Sigmoid colon (tissue), 6 donors: ENCODE measurements at regions not wholly inside any gene's neighbourhood (a gene's known extent, or its start where the extent isn't known, plus 50 kb on each side); places are given as distances from the start of the nearest gene placed in this dataset.
A peak's percentile ranks its signal among the peaks of the same experiment; 100 is the strongest.

ENCODE experiments used
- DNase-seq: peaks from one replicate; pipeline ENCODE4 v3.0.0-alpha.2; 2019
- H3K27ac ChIP-seq, 4 donors: fragments of 200-600 bp; sonication (generic); one replicate each; pipeline ENCODE4 v1.5.1; 2016 to 2019; ENCODE audit warnings: mild to moderate bottlenecking in 1 of 4
- H3K27me3 ChIP-seq, 3 donors: fragments of 200-600 bp; sonication (generic); one replicate each; pipeline ENCODE4 v1.5.1; 2019; ENCODE audit warnings: mild to moderate bottlenecking in 1 of 3
- H3K36me3 ChIP-seq, 4 donors: fragments of 200-600 bp; sonication (generic); one replicate each; pipeline ENCODE4 v1.5.1; 2016 to 2019
- H3K4me1 ChIP-seq, 4 donors: fragments of 200-600 bp; sonication (generic); one replicate each; pipeline ENCODE4 v1.5.1; 2017 to 2019
- H3K4me3 ChIP-seq, 4 donors: fragments of 200-600 bp; sonication (generic); one replicate each; pipeline ENCODE4 v1.5.1; 2017 to 2019; ENCODE audit warnings: mild to moderate bottlenecking in 2 of 4, moderate library complexity in 1 of 4
- H3K9me3 ChIP-seq, 4 donors: fragments of 200-600 bp in 3 of 4; sonication (generic) in 3 of 4; one replicate each; pipeline versions ENCODE4 v1.5.1 to v1.6.1; 2013 to 2019
- CTCF ChIP-seq, 4 experiments: fragments of 450-650 bp in 3 of 4; fragments of 200-600 bp in 1 of 4; IDR thresholded peaks; one replicate each; pipeline ENCODE4 v1.5.1; 2016 to 2019; ENCODE audit warnings: antibody characterized with exemption in 4 of 4, mild to moderate bottlenecking in 3 of 4, moderate library complexity in 2 of 4
- EP300 ChIP-seq, 4 donors: sonication (generic); formaldehyde crosslinking; IDR thresholded peaks; one replicate each; pipeline ENCODE4 v1.6.1; 2017; ENCODE audit warnings: antibody characterized with exemption in 4 of 4
- POLR2A ChIP-seq, 2 donors: fragments of 450-650 bp; IDR thresholded peaks; one replicate each; pipeline ENCODE4 v1.6.1; 2016; ENCODE audit warnings: antibody characterized with exemption in 2 of 2, mild to moderate bottlenecking in 2 of 2, moderate library complexity in 2 of 2
- POLR2AphosphoS5 ChIP-seq, 4 donors: sonication (generic); formaldehyde crosslinking; IDR thresholded peaks; one replicate each; pipeline ENCODE4 v1.6.1; 2017; ENCODE audit warnings: antibody characterized with exemption in 4 of 4
- WGBS, 2 donors: extraction: QIAGEN DNeasy Blood & Tissue Kit; methylation state at CpG; one replicate each; pipeline ENCODE4 v1.1.7; 2013; 5-methylcytosine and 5-hydroxymethylcytosine counted together
- intact Hi-C: fragments of 100-400 bp; cut with DNase I; formaldehyde crosslinking; loops from one replicate; pipeline ENCODE4 v1.15.1; 2023
- donor health status: healthy with polysubstance abuse.
- donor health status: healthy.

GRCh38 chr2:71936076-71937030, 211.3 kb downstream of the CYP26B1 start:
- peaks cover 0 to 40% (median 21%) of the 10 kb centered on the region in 4 donors for H3K4me1 ChIP-seq
- no peaks in the 10 kb centered on the region for H3K36me3 ChIP-seq
- 87 to 88% methylated on average over 5 of the region's 5 CpGs for WGBS, 2 donors
- no peaks in the 10 kb centered on the region for H3K27me3 ChIP-seq
- peak overlapping the region in 3 of 4 donors; percentile 71 to 73 (median 73) for H3K27ac ChIP-seq
- TF ChIP-seq POLR2AphosphoS5 (IDR thresholded peaks at IDR 0.05) (no peak), EP300 (IDR thresholded peaks at IDR 0.05) (no peak), CTCF (IDR thresholded peaks at IDR 0.05) (no peak)
- H3K4me3 ChIP-seq: no peak overlapping the region
- DNase-seq: no peak
- intact Hi-C loops: no loop called here
- no peaks in the 10 kb centered on the region for H3K9me3 ChIP-seq

- Histone ChIP-seq H3K4me1 (peaks cover 0 to 40% (median 21%) of the 10 kb centered on the region in 4 donors), H3K9me3 (no peaks in the 10 kb centered on the region), H3K27ac (peak overlapping the region; percentile 38 to 73 (median 72)), H3K4me3 (no peak overlapping the region), H3K27me3 (no peaks in the 10 kb centered on the region), H3K36me3 (no peaks in the 10 kb centered on the region)
- intact Hi-C loops: no loop called here
- DNase-seq: peak; percentile 91
- TF ChIP-seq POLR2AphosphoS5 (IDR thresholded peaks at IDR 0.05) (peak; percentile 25 to 64 (median 59)), POLR2A (IDR thresholded peaks at IDR 0.05) (no peak), EP300 (IDR thresholded peaks at IDR 0.05) (peak in 1 of 4 donors; percentile 7)
- WGBS, 2 donors: 74 to 83% methylated on average over 11 of the region's 11 CpGs
Measured at GRCh38 chr2:71935262-71935848, 212.3 kb downstream of the CYP26B1 start.

GRCh38 chr2:71934595-71935261, 212.9 kb downstream of the CYP26B1 start:
- Histone ChIP-seq H3K27me3 (no peaks in the 10 kb centered on the region), H3K36me3 (no peaks in the 10 kb centered on the region), H3K4me3 (no peak overlapping the region), H3K4me1 (peaks cover 0 to 39% (median 21%) of the 10 kb centered on the region in 4 donors), H3K27ac (peak overlapping the region; percentile 38 to 73 (median 72)), H3K9me3 (no peaks in the 10 kb centered on the region)
- WGBS, 2 donors: 75 to 81% methylated on average over 4 of the region's 4 CpGs
- intact Hi-C loops: no loop called here
- TF ChIP-seq EP300 (IDR thresholded peaks at IDR 0.05) (no peak), POLR2AphosphoS5 (IDR thresholded peaks at IDR 0.05) (peak; percentile 55 to 75 (median 68))
- DNase-seq: peak; percentile 85

- TF ChIP-seq CTCF (IDR thresholded peaks at IDR 0.05): no peak
- no peak for TF ChIP-seq EP300 (IDR thresholded peaks at IDR 0.05)
- no peak for TF ChIP-seq POLR2AphosphoS5 (IDR thresholded peaks at IDR 0.05)
- no peak for TF ChIP-seq POLR2A (IDR thresholded peaks at IDR 0.05)
- Histone ChIP-seq H3K36me3 (no peaks in the 10 kb centered on the region), H3K9me3 (no peaks in the 10 kb centered on the region), H3K27ac (peak overlapping the region in 1 of 4 donors; percentile 28), H3K4me3 (no peak overlapping the region), H3K4me1 (peaks cover 0 to 35% (median 21%) of the 10 kb centered on the region in 4 donors), H3K27me3 (no peaks in the 10 kb centered on the region)
- intact Hi-C loops: no loop called here
- no peak for DNase-seq
- 94 to 96% methylated on average over 2 of the region's 2 CpGs for WGBS, 2 donors
Measured at GRCh38 chr2:71934320-71934593, 213.4 kb downstream of the CYP26B1 start.

GRCh38 chr2:71933467-71934319, 214.0 kb downstream of the CYP26B1 start:
- TF ChIP-seq EP300 (IDR thresholded peaks at IDR 0.05) (no peak), POLR2AphosphoS5 (IDR thresholded peaks at IDR 0.05) (no peak), CTCF (IDR thresholded peaks at IDR 0.05) (no peak), POLR2A (IDR thresholded peaks at IDR 0.05) (no peak)
- Histone ChIP-seq H3K9me3 (no peaks in the 10 kb centered on the region), H3K27ac (peak overlapping the region in 1 of 4 donors; percentile 28), H3K27me3 (no peaks in the 10 kb centered on the region), H3K4me1 (peaks cover 0 to 35% (median 21%) of the 10 kb centered on the region in 4 donors), H3K36me3 (no peaks in the 10 kb centered on the region), H3K4me3 (no peak overlapping the region)
- 74 to 77% methylated on average over 8 of the region's 8 CpGs for WGBS, 2 donors
- intact Hi-C loops: no loop called here
- DNase-seq: no peak
